ENCODE measurements at regions not wholly inside any gene's neighbourhood (a gene's known extent, or its start where the extent isn't known, plus 50 kb on each side); places are given as distances from the start of the nearest gene placed in this dataset.
"Not testable (repeated sequence)": the region's sequence is repeated elsewhere in the genome, so short reads cannot be mapped to it uniquely, and the experiment has no call there.

- no peak for DNase-seq (ENCODE audit: low read depth in 1 of 2, low spot score in 1 of 2)
Observed at GRCh38 chr13:34730961-34731360, 211.1 kb upstream of the NBEA start.

DNA sequence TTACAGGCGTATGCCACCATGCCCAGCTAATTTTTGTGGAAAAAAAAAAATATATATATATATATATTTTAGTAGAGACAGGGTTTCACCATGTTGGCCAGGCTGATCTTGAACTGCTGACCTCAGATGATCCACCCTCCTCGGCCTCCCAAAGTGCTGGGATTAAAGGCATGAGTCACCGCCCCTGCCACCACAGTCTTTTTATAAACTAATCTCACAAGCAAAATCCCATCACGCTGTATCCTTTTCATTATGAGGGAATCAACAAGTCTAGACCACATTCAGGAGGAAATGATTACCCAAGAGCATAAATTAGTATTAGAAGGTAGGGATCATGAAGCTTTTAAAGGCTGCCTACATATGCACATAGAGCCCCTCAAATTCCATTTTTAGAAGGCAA lies 210.6 kb upstream of the NBEA start:
- no peak for DNase-seq (ENCODE audit: low read depth in 1 of 2, low spot score in 1 of 2)

DNA sequence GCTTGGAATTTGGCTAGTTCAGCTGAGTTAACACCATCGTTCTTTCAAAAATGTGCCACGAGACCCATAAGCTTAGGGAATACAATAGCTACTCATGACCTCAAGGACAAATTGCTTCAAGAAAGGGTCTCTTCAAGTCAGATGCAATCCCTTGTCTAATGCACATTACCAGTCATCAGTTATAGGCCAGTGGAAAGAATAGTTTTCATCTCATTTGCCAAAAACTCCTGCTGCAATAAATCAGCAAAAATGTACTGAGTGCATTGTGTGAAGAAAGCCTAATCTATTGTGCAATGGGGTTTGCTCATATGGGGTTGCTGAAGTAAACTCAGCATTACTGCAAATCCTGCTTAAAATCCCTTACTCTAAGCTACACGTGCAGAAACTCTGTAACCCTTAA lies 208.3 kb upstream of the NBEA start:
- DNase-seq (ENCODE audit: low read depth in 1 of 2, low spot score in 1 of 2), result no peak

GRCh38 chr13:34734932-34735331 lies 207.1 kb upstream of the NBEA start:
- no peak for DNase-seq (ENCODE audit: low read depth in 1 of 2, low spot score in 1 of 2)

GRCh38 chr13:34738254-34738992 lies 203.6 kb upstream of the NBEA start:
- no peak for DNase-seq (ENCODE audit: low read depth in 1 of 2, low spot score in 1 of 2)

GRCh38 chr13:34747056-34747455 lies 195.0 kb upstream of the NBEA start:
- DNase-seq (ENCODE audit: low read depth in 1 of 2, low spot score in 1 of 2), result not testable (repeated sequence)

- no peak for DNase-seq (ENCODE audit: low read depth in 1 of 2, low spot score in 1 of 2)
Observed at GRCh38 chr13:34747507-34747906, 194.6 kb upstream of the NBEA start.

DNA sequence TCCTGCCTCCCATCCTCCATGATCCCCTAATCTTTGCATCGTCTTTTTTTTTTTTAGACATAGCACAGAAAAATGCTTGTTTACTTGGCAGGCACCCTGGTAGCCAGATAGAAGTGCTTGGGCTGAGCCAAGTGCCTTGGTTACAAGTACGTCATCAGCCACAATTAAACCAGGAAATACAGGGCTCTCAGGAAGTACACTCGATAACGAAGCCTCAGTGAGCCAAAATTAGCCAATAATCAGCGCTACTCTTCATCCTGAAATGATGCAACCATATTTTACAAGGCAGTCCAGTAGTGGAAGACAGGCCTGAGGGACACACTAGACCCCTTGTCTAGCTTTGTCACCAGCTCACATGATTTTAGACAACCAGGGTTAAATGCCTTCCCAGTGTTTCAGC lies 194.0 kb upstream of the NBEA start:
- no peak for DNase-seq (ENCODE audit: low read depth in 1 of 2, low spot score in 1 of 2)

GRCh38 chr13:34748596-34748995 lies 193.5 kb upstream of the NBEA start:
- DNase-seq (ENCODE audit: low read depth in 1 of 2, low spot score in 1 of 2), result no peak

DNA sequence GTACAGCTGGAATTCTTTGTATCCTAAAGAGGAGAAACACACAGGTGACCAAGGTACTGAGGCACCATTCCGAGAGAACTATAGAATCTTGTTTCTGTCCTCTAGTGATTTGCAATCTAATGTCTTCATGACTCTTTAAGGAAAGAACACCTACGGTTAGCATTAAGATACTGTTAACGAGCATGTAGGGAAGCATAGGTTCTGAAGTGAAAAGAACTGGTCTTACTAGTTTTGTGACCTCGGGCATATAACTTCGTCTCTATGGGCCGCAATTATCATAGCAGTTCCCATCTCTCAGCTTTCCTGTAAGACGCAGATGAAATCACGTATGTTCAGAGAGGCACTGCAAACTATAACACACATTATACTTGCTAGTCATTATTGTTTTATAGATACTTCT lies 193.0 kb upstream of the NBEA start:
- DNase-seq (ENCODE audit: low read depth in 1 of 2, low spot score in 1 of 2), result no peak

- DNase-seq (ENCODE audit: low read depth in 1 of 2, low spot score in 1 of 2), result no peak
Observed at GRCh38 chr13:34750078-34750931, 191.8 kb upstream of the NBEA start.

- no peak for DNase-seq (ENCODE audit: low read depth in 1 of 2, low spot score in 1 of 2)
Observed at GRCh38 chr13:34751044-34751443, 191.0 kb upstream of the NBEA start.

DNA sequence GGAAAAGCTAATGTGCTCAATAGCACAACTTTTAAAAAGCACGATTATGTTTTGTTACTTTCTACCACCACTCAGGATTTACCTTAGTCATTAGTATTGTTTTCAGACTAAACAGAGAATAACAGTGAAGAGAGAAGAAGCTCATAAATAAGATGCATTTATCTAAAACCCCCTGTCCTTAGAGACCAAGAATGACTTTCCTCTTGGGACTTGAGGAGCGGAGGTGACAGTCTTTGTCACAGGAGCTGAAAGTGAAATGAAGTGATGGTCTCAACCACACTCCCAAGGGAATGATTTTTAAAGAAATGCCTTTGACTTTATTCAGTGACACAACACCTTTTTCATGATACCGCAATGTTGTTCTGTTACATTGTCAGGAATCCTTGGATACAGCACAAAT lies 190.6 kb upstream of the NBEA start:
- no peak for DNase-seq (ENCODE audit: low read depth in 1 of 2, low spot score in 1 of 2)

DNA sequence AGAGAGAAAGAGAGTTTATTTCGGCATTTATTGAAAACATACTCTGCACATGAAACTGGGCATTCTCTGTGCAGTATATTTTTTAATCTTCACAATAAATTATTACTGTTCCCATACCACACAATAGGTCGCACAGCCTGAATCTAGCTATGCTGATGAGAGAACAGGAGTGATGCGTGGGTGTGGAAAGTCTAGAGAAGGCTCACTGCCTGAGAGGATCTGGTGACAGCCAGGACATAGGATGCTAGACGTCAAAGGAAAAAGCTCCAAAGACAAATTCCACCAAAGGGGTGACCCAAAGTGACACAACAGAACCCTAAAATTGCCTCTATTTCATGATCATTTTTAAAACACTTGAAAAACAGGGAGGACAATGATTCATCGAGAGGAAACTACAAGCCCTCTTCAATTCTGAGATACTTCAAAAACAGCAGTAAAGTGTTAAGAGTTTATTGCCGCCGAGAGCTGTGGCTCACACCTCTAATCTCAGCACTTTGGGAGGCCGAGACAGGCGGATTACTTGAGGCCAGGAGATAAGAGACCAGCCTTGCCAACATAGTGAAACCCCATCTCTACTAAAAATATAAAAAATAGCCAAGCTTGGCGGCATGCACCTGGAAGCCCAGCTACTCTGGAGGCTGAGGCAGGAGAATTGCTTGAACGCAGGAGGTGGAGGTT lies 189.6 kb upstream of the NBEA start:
- DNase-seq (ENCODE audit: low read depth in 1 of 2, low spot score in 1 of 2), result no peak

DNA sequence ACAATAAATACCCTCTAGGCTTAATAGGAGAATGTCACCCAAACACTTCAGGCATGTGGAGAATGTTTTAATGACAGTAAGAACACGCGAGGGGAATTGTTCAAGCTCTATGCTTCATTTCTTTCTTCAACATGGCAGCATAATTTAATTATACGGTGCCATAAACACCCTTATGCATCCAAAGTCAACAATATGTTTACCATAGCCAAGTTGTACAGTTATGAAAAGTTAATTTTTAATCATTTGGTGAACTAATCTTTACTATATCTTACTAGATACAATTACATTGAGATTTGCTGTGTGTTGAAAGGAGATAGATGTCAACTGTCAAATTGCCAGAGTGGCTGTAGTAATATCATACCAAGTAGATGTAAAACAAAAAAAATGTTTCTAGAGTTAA lies 185.9 kb upstream of the NBEA start:
- DNase-seq (ENCODE audit: low read depth in 1 of 2, low spot score in 1 of 2), result no peak

DNA sequence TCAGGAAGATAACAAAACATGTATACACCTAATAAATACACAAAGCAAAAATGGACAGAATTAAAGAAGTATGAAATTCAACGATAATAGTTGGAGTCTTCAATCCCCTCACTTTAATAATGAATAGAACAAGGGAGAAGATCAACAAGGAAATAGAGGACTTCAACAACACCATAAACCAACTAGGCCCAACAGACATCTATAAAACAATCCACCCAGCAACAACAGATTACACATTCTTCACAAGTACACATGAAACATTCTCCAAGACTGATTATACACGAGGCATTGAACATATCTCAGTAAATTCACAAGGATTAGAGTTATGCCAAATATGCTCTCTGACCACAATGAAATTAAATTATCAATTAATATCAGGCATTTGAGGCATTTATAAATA lies 185.5 kb upstream of the NBEA start:
- no peak for DNase-seq (ENCODE audit: low read depth in 1 of 2, low spot score in 1 of 2)

- no peak for DNase-seq (ENCODE audit: low read depth in 1 of 2, low spot score in 1 of 2)
Observed at GRCh38 chr13:34757441-34757840, 184.6 kb upstream of the NBEA start.

DNA sequence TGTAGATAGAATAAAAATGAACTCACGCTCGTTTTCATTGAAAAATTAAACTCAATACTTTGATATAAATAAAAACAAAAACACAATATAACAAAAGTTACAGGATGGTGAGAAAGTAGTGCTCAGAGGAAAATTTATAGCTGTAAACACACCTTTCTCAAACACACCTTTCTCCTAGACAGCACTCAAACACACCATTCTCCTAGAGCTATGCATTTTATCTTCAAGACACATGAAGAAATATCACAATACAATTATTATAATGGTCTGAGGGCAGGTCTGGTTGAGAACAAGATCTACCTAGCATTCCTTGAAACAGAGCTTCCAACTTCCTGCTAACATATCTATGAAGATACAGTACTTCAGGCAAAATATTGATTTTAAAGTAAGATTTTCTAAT lies 183.4 kb upstream of the NBEA start:
- DNase-seq (ENCODE audit: low read depth in 1 of 2, low spot score in 1 of 2), result no peak

GRCh38 chr13:34762312-34762711 lies 179.8 kb upstream of the NBEA start:
- DNase-seq (ENCODE audit: low read depth in 1 of 2, low spot score in 1 of 2), result no peak

DNA sequence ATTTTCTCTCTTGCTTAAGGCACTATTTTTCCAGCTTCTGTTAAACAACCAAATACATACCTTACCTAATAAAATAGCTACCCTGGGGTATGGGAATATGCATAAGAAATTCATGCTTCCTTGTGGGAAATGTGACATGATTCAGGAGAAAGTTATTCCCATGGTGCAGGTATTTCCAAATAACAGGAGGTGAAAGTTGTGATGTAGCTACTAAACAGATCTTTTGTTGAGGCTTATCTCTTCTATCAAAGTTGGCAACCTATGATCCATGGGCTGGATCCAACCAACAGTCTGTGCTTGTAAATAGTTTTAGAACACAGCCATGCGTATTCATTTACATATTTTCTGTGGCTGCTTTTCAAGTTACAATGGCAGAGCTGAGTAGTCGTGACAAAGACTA lies 177.8 kb upstream of the NBEA start:
- no peak for DNase-seq (ENCODE audit: low read depth in 1 of 2, low spot score in 1 of 2)

GRCh38 chr13:34765446-34766180 lies 176.5 kb upstream of the NBEA start:
- no peak for DNase-seq (ENCODE audit: low read depth in 1 of 2, low spot score in 1 of 2)

Data from stimulated activated CD4-positive, alpha-beta T cell treated with anti-CD3 and anti-CD28 coated beads, Interleukin-15, amount 100 ng/mL, for 1 hour (primary cell).